Lower leg skin (tissue), 4 donors: ENCODE measurements at regions not wholly inside any gene's neighbourhood (a gene's known extent, or its start where the extent isn't known, plus 50 kb on each side); places are given as distances from the start of the nearest gene placed in this dataset.

Source experiments
- DNase-seq, 2 donors: peaks; one replicate each; pipeline ENCODE4 v3.0.0-alpha.2; 2019; ENCODE audit warnings: low spot score in 2 of 2
- H3K4me3 ChIP-seq: fragments of 200-600 bp; sonication (generic); 2 replicates; pipeline ENCODE4 v1.5.1; 2017; ENCODE audit warnings: mild to moderate bottlenecking, low read depth; ENCODE audit not compliant: poor library complexity, severe bottlenecking
- CTCF ChIP-seq, 3 donors: fragments of 450-650 bp; IDR thresholded peaks; one replicate each; pipeline ENCODE4 v1.5.1; 2016; ENCODE audit warnings: antibody characterized with exemption in 3 of 3, mild to moderate bottlenecking in 3 of 3, moderate library complexity in 2 of 3
- POLR2A ChIP-seq, 2 donors: fragments of 450-650 bp; IDR thresholded peaks; one replicate each; pipeline ENCODE4 v1.6.1; 2016 to 2017; ENCODE audit warnings: antibody characterized with exemption in 2 of 2, mild to moderate bottlenecking in 1 of 2, moderate library complexity in 1 of 2
- WGBS, 2 donors: methylation state at CpG; one replicate each; pipeline ENCODE4 v1.1.5; 2018; 5-methylcytosine and 5-hydroxymethylcytosine counted together
- intact Hi-C: fragments of 100-400 bp; cut with DNase I; formaldehyde crosslinking; loops from one replicate; pipeline ENCODE4 v1.15.0; 2023; ENCODE audit warnings: low total_unique reads

GRCh38 chr19:30911491-30911890 lies 437.7 kb downstream of the TSHZ3 start:
- no peak for DNase-seq
- no peak for TF ChIP-seq CTCF (IDR thresholded peaks at IDR 0.05)
- TF ChIP-seq POLR2A (IDR thresholded peaks at IDR 0.05): no peak
- no peak overlapping the region for H3K4me3 ChIP-seq
- WGBS, 2 donors: 78 to 82% methylated on average over 3 of the region's 3 CpGs
- intact Hi-C loops: no loop called here

- intact Hi-C loops: no loop called here
- WGBS, 2 donors: 57 to 68% methylated on average over 16 of the region's 16 CpGs
- H3K4me3 ChIP-seq: no peak overlapping the region
- TF ChIP-seq POLR2A (IDR thresholded peaks at IDR 0.05) (no peak), CTCF (IDR thresholded peaks at IDR 0.05) (no peak)
- DNase-seq: no peak
Observed at GRCh38 chr19:30910485-30911240, 438.6 kb downstream of the TSHZ3 start.

GRCh38 chr19:30909216-30909615 lies 440.0 kb downstream of the TSHZ3 start:
- intact Hi-C loops: no loop called here
- no peak overlapping the region for H3K4me3 ChIP-seq
- TF ChIP-seq POLR2A (IDR thresholded peaks at IDR 0.05): no peak
- no peak for TF ChIP-seq CTCF (IDR thresholded peaks at IDR 0.05)
- DNase-seq: no peak
- WGBS, 2 donors: 77 to 80% methylated on average over 4 of the region's 4 CpGs

- no peak for DNase-seq
- no peak overlapping the region for H3K4me3 ChIP-seq
- TF ChIP-seq CTCF (IDR thresholded peaks at IDR 0.05) (no peak), POLR2A (IDR thresholded peaks at IDR 0.05) (no peak)
- intact Hi-C loops: no loop called here
- 64 to 74% methylated on average over 4 of the region's 4 CpGs for WGBS, 2 donors
Observed at GRCh38 chr19:30908262-30908771, 440.9 kb downstream of the TSHZ3 start.

- no peak for DNase-seq
- no peak overlapping the region for H3K4me3 ChIP-seq
- intact Hi-C loops: no loop called here
- 72 to 80% methylated on average over 8 of the region's 8 CpGs for WGBS, 2 donors
- TF ChIP-seq CTCF (IDR thresholded peaks at IDR 0.05) (no peak), POLR2A (IDR thresholded peaks at IDR 0.05) (no peak)
Observed at GRCh38 chr19:30906871-30907270, 442.4 kb downstream of the TSHZ3 start.

GRCh38 chr19:30900051-30900450 lies 449.2 kb downstream of the TSHZ3 start:
- TF ChIP-seq CTCF (IDR thresholded peaks at IDR 0.05) (no peak), POLR2A (IDR thresholded peaks at IDR 0.05) (no peak)
- no peak for DNase-seq
- no peak overlapping the region for H3K4me3 ChIP-seq
- 98% methylated on average over 3 of the region's 3 CpGs for WGBS, 2 donors
- intact Hi-C loops: no loop called here
